Fibroblast of lung (primary cell): ENCODE measurements at regions not wholly inside any gene's neighbourhood (a gene's known extent, or its start where the extent isn't known, plus 50 kb on each side); places are given as distances from the start of the nearest gene placed in this dataset.
"Not testable (repeated sequence)": the region's sequence is repeated elsewhere in the genome, so short reads cannot be mapped to it uniquely, and the experiment has no call there.

ENCODE experiments used
- DNase-seq, 2 donors: peaks; one replicate each; pipeline versions ENCODE4 v3.0.0 to v3.0.0-alpha.2; 2010; ENCODE audit warnings: low read depth in 2 of 2
- H2AFZ ChIP-seq: 2 replicates; pipeline ENCODE4 v1.5.1; 2012; ENCODE audit warnings: low read length, control low read depth, inconsistent platforms
- H3K27ac ChIP-seq: 2 replicates; pipeline ENCODE4 v1.5.1; 2011; ENCODE audit warnings: low read length, control low read depth; ENCODE audit not compliant: insufficient read depth
- H3K27me3 ChIP-seq: 2 replicates; pipeline ENCODE4 v1.5.1; 2011; ENCODE audit warnings: mild to moderate bottlenecking, low read length; ENCODE audit not compliant: control insufficient read depth, insufficient read depth
- H3K36me3 ChIP-seq: 2 replicates; pipeline ENCODE4 v1.5.1; 2011; ENCODE audit warnings: low read length; ENCODE audit not compliant: control insufficient read depth, insufficient read depth
- H3K4me1 ChIP-seq: 2 replicates; pipeline ENCODE4 v1.5.1; 2011; ENCODE audit warnings: low read length; ENCODE audit not compliant: control insufficient read depth, insufficient read depth; ENCODE audit errors: extremely low read depth
- H3K4me2 ChIP-seq: 2 replicates; pipeline ENCODE4 v1.5.1; 2011; ENCODE audit warnings: low read length, control low read depth; ENCODE audit not compliant: insufficient read depth; ENCODE audit errors: extremely low read depth
- H3K4me3 ChIP-seq, 4 experiments: fragments of 200-600 bp in 1 of 4; sonication (generic) in 1 of 4; replicated peaks in 1 of 4; 2 replicates each; pipeline ENCODE4 v1.5.1; 2011 to 2016; ENCODE audit warnings: low read length in 4 of 4, low read depth in 3 of 4, mild to moderate bottlenecking in 3 of 4, control low read depth in 2 of 4, inconsistent platforms in 1 of 4, mixed read lengths in 1 of 4; ENCODE audit not compliant: insufficient read depth in 1 of 4; ENCODE audit errors: control extremely low read depth in 1 of 4
- H3K79me2 ChIP-seq: 2 replicates; pipeline ENCODE4 v1.5.1; 2012; ENCODE audit warnings: mild to moderate bottlenecking, low read length, inconsistent platforms; ENCODE audit not compliant: control insufficient read depth, insufficient read depth
- H3K9ac ChIP-seq: 2 replicates; pipeline ENCODE4 v1.5.1; 2011; ENCODE audit warnings: mild to moderate bottlenecking, low read length, control low read depth; ENCODE audit not compliant: insufficient read depth
- H3K9me3 ChIP-seq: 2 replicates; pipeline ENCODE4 v1.5.1; 2012; ENCODE audit warnings: low read depth, low read length; ENCODE audit not compliant: control insufficient read depth, insufficient read depth
- H4K20me1 ChIP-seq: 2 replicates; pipeline ENCODE4 v1.5.1; 2011; ENCODE audit warnings: low read length; ENCODE audit not compliant: control insufficient read depth, insufficient read depth; ENCODE audit errors: extremely low read depth
- CTCF ChIP-seq, 2 donors: IDR thresholded peaks in 1 of 2; conservative IDR thresholded peaks in 1 of 2; 1 replicate in 1 of 2; 2 replicates in 1 of 2; pipeline ENCODE4 v1.5.1; 2011 to 2012; ENCODE audit warnings: low read length in 2 of 2, control low read depth in 1 of 2, inconsistent platforms in 1 of 2, low read depth in 1 of 2, mild to moderate bottlenecking in 1 of 2
- EZH2 ChIP-seq: IDR thresholded peaks from 2 replicates; pipeline ENCODE4 v1.5.1; 2012; ENCODE audit warnings: low read length, control low read depth, mild to moderate bottlenecking; ENCODE audit errors: missing control alignments

GRCh38 chr9:74173284-74173683, 323.9 kb upstream of the RORB start:
- DNase-seq = no peak
- Histone ChIP-seq H3K9me3 (no peaks in the 10 kb centered on the region), H4K20me1 (no peaks in the 10 kb centered on the region), H3K27me3 (no peaks in the 10 kb centered on the region), H3K4me3 (no peak overlapping the region), H2AFZ (no peak overlapping the region), H3K4me1 (no peaks in the 10 kb centered on the region), H3K4me2 (no peak overlapping the region), H3K79me2 (no peaks in the 10 kb centered on the region), H3K9ac (no peak overlapping the region), H3K36me3 (no peaks in the 10 kb centered on the region), H3K27ac (no peak overlapping the region)
- TF ChIP-seq CTCF (conservative IDR thresholded peaks at IDR 0.05 in 1 of 2, IDR thresholded peaks at IDR 0.05 in 1 of 2; ENCODE audit: low read depth in 1 of 2, low read length in 2 of 2) (no peak), EZH2 (no peak)

GRCh38 chr9:74197771-74198170, 299.4 kb upstream of the RORB start:
- not testable (repeated sequence) for H2AFZ ChIP-seq, DNase-seq, H3K4me3 ChIP-seq, H3K79me2 ChIP-seq, H3K9me3 ChIP-seq, H3K27ac ChIP-seq, H3K27me3 ChIP-seq, H3K36me3 ChIP-seq, H4K20me1 ChIP-seq, H3K4me2 ChIP-seq, H3K4me1 ChIP-seq, H3K9ac ChIP-seq

GRCh38 chr9:74205056-74205455, 292.1 kb upstream of the RORB start:
- no peak for DNase-seq
- Histone ChIP-seq H3K4me1 (no peaks in the 10 kb centered on the region), H3K36me3 (no peaks in the 10 kb centered on the region), H4K20me1 (no peaks in the 10 kb centered on the region), H3K9me3 (no peaks in the 10 kb centered on the region), H3K27me3 (no peaks in the 10 kb centered on the region), H3K4me2 (no peak overlapping the region), H3K27ac (no peak overlapping the region), H3K4me3 (no peak overlapping the region), H3K9ac (no peak overlapping the region), H3K79me2 (no peaks in the 10 kb centered on the region), H2AFZ (no peak overlapping the region)
- TF ChIP-seq EZH2 (no peak), CTCF (conservative IDR thresholded peaks at IDR 0.05 in 1 of 2, IDR thresholded peaks at IDR 0.05 in 1 of 2; ENCODE audit: low read depth in 1 of 2, low read length in 2 of 2) (no peak)
